ENCODE measurements at regions not wholly inside any gene's neighbourhood (a gene's known extent, or its start where the extent isn't known, plus 50 kb on each side); places are given as distances from the start of the nearest gene placed in this dataset.

GRCh38 chr14:38045461-38045860 is 162.2 kb upstream of the SSTR1 start:
- Histone ChIP-seq H3K27ac (ENCODE audit: low read depth, low read length, poor library complexity, severe bottlenecking) (no peak overlapping the region), H3K4me3 (ENCODE audit: low read depth, low read length, poor library complexity, severe bottlenecking) (no peak overlapping the region), H3K9me3 (ENCODE audit: low read depth, low read length, poor library complexity, severe bottlenecking) (no peaks in the 10 kb centered on the region), H3K36me3 (ENCODE audit: insufficient read depth, low read length, poor library complexity, severe bottlenecking) (no peaks in the 10 kb centered on the region), H3K4me1 (ENCODE audit: insufficient read depth, low read length, poor library complexity, severe bottlenecking) (no peaks in the 10 kb centered on the region), H3K27me3 (replicated peaks; ENCODE audit: insufficient read depth, low read depth, low read length, poor library complexity) (no peaks in the 10 kb centered on the region)
- no peak for TF ChIP-seq CTCF (conservative IDR thresholded peaks at IDR 0.05; ENCODE audit: low read depth, low read length)
- TF ChIP-seq EZH2 (IDR thresholded peaks at IDR 0.05; ENCODE audit: borderline replicate concordance, low read depth, low read length, poor library complexity, severe bottlenecking) = no peak
- no TSS peak for BruUV-seq (replicated peaks)
- intact Hi-C loops (cut with micrococcal nuclease; ENCODE audit: unreplicated experiment) = no loop called here
- no peak for DNase-seq (ENCODE audit: low spot score)
- ChIA-PET POLR2A (ENCODE audit: low non-redundant PET) (no interaction called here), CTCF (no interaction called here)

DNA sequence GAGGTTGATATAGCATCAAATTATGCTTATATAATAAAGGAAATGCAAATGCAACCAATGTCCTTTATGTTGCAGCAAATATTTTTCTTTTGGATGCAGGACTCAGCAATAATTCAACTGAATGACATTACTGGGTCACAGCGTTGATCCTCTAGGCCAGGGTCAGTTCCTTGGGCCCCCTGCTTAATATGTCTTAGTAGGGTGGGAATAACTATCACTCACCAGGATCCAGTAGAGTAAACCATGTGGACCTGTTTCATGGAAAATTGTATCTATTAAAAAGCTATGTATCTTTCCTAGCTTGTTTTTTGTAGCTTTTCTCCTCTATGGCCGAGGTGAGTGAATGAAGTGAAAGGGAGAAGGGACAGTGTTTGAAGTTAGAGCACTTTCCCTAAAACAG is 161.5 kb upstream of the SSTR1 start:
- CTCF ChIA-PET = no interaction called here
- H3K9me3 ChIP-seq (ENCODE audit: low read depth, low read length, poor library complexity, severe bottlenecking) = no peaks in the 10 kb centered on the region
- no peak overlapping the region for H3K27ac ChIP-seq (ENCODE audit: low read depth, low read length, poor library complexity, severe bottlenecking)
- DNase-seq (ENCODE audit: low spot score) = no peak
- H3K36me3 ChIP-seq (ENCODE audit: insufficient read depth, low read length, poor library complexity, severe bottlenecking) = no peaks in the 10 kb centered on the region
- no peaks in the 10 kb centered on the region for H3K4me1 ChIP-seq (ENCODE audit: insufficient read depth, low read length, poor library complexity, severe bottlenecking)
- POLR2A ChIA-PET (ENCODE audit: low non-redundant PET) = no interaction called here
- TF ChIP-seq CTCF (conservative IDR thresholded peaks at IDR 0.05; ENCODE audit: low read depth, low read length) (no peak), EZH2 (IDR thresholded peaks at IDR 0.05; ENCODE audit: borderline replicate concordance, low read depth, low read length, poor library complexity, severe bottlenecking) (no peak)
- H3K4me3 ChIP-seq (ENCODE audit: low read depth, low read length, poor library complexity, severe bottlenecking) = no peak overlapping the region
- H3K27me3 ChIP-seq (replicated peaks; ENCODE audit: insufficient read depth, low read depth, low read length, poor library complexity) = no peaks in the 10 kb centered on the region
- BruUV-seq (replicated peaks) = no TSS peak
- intact Hi-C loops (cut with micrococcal nuclease; ENCODE audit: unreplicated experiment) = no loop called here

DNA sequence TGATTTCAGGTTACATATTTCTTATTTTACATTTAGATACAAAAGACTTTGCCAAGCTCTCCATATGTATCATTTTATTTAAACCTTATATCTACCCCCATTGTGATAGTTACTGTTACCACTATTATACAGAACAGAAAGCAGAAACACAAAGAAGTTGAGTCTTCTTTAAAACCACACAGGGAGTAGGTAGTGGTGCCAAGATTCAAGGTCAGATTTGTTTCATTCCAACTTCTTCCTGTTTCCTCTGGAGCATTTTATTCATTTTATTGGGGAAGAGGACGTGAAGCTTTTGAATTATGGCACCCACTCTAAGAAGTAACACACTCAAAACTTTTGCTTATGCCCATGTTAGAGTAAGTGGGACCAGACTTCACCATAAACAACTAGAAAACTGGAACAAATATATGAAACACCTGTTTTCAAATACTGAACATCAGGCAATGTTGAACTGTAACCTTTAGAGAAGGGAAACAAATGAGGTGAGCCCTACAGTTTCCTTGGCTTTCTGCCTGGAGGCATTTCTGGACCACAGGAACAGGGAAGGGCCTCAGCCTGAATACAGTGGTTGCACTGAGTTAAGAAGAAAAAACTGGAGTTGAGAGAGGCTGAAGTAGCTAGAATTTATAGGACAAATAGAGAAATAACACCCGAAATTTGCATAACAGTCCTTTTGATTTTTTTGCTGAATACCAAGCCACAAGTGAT is 160.4 kb upstream of the SSTR1 start:
- TF ChIP-seq EZH2 (IDR thresholded peaks at IDR 0.05; ENCODE audit: borderline replicate concordance, low read depth, low read length, poor library complexity, severe bottlenecking) (no peak), CTCF (conservative IDR thresholded peaks at IDR 0.05; ENCODE audit: low read depth, low read length) (no peak)
- no TSS peak for BruUV-seq (replicated peaks)
- Histone ChIP-seq H3K27me3 (replicated peaks; ENCODE audit: insufficient read depth, low read depth, low read length, poor library complexity) (no peaks in the 10 kb centered on the region), H3K4me3 (ENCODE audit: low read depth, low read length, poor library complexity, severe bottlenecking) (no peak overlapping the region), H3K4me1 (ENCODE audit: insufficient read depth, low read length, poor library complexity, severe bottlenecking) (no peaks in the 10 kb centered on the region), H3K36me3 (ENCODE audit: insufficient read depth, low read length, poor library complexity, severe bottlenecking) (no peaks in the 10 kb centered on the region), H3K9me3 (ENCODE audit: low read depth, low read length, poor library complexity, severe bottlenecking) (no peaks in the 10 kb centered on the region), H3K27ac (ENCODE audit: low read depth, low read length, poor library complexity, severe bottlenecking) (no peak overlapping the region)
- DNase-seq (ENCODE audit: low spot score) = no peak
- intact Hi-C loops (cut with micrococcal nuclease; ENCODE audit: unreplicated experiment) = no loop called here
- ChIA-PET POLR2A (ENCODE audit: low non-redundant PET) (no interaction called here), CTCF (no interaction called here)
